ENCODE measurements at regions not wholly inside any gene's neighbourhood (a gene's known extent, or its start where the extent isn't known, plus 50 kb on each side); places are given as distances from the start of the nearest gene placed in this dataset.

- no peak for TF ChIP-seq POLR2AphosphoS5 (IDR thresholded peaks at IDR 0.05; ENCODE audit: low read depth, low read length)
- TF ChIP-seq, protein P1, sequence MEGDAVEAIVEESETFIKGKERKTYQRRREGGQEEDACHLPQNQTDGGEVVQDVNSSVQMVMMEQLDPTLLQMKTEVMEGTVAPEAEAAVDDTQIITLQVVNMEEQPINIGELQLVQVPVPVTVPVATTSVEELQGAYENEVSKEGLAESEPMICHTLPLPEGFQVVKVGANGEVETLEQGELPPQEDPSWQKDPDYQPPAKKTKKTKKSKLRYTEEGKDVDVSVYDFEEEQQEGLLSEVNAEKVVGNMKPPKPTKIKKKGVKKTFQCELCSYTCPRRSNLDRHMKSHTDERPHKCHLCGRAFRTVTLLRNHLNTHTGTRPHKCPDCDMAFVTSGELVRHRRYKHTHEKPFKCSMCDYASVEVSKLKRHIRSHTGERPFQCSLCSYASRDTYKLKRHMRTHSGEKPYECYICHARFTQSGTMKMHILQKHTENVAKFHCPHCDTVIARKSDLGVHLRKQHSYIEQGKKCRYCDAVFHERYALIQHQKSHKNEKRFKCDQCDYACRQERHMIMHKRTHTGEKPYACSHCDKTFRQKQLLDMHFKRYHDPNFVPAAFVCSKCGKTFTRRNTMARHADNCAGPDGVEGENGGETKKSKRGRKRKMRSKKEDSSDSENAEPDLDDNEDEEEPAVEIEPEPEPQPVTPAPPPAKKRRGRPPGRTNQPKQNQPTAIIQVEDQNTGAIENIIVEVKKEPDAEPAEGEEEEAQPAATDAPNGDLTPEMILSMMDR (IDR thresholded peaks at IDR 0.05) = no peak
Measured at GRCh38 chr9:102135768-102136167, 397.3 kb upstream of the GRIN3A start.
